ENCODE measurements at regions not wholly inside any gene's neighbourhood (a gene's known extent, or its start where the extent isn't known, plus 50 kb on each side); places are given as distances from the start of the nearest gene placed in this dataset.
"Not testable (repeated sequence)": the region's sequence is repeated elsewhere in the genome, so short reads cannot be mapped to it uniquely, and the experiment has no call there.

DNA sequence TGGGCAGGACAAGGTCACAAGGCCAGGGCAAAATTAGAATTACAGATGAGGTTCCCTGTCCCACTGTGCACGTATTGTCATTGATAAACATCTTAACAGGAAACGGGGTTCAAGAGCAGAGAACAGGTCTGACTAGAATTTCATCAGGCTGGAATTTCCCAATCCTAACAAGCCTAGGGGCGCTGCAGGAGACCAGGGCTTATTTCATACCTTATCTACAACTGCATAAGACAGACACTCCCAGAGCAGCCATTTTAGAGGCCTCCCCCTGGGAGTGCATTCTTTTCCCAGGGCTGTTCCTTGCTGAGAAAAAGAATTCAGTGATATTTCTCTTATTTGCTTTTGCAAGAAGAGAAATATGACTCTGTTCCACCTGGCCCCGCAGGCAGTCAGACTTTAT lies 244.8 kb downstream of the DAD1 start:
- not testable (repeated sequence) for FAIRE-seq; DNase-seq (ENCODE audit: low spot score)

DNA sequence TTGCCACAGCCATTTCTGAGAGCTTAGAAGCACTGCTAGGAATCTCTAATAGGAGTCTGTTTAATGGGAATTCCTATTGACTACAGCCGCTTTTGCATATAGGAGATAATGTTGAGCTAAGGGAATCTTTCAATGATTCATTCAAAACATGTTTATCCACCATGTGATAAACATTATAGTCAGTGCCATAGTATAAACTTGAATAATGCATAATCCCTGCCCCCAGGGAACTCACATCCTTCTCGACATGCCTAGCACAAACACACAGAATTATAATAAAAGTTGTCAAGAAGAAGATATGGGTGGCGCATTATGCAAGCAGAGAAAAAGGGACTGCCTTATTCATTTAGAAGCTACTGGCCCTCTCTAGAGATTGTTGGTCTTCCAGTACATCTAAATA lies 248.0 kb downstream of the DAD1 start:
- FAIRE-seq (no peak), DNase-seq (ENCODE audit: low spot score) (no peak)

DNA sequence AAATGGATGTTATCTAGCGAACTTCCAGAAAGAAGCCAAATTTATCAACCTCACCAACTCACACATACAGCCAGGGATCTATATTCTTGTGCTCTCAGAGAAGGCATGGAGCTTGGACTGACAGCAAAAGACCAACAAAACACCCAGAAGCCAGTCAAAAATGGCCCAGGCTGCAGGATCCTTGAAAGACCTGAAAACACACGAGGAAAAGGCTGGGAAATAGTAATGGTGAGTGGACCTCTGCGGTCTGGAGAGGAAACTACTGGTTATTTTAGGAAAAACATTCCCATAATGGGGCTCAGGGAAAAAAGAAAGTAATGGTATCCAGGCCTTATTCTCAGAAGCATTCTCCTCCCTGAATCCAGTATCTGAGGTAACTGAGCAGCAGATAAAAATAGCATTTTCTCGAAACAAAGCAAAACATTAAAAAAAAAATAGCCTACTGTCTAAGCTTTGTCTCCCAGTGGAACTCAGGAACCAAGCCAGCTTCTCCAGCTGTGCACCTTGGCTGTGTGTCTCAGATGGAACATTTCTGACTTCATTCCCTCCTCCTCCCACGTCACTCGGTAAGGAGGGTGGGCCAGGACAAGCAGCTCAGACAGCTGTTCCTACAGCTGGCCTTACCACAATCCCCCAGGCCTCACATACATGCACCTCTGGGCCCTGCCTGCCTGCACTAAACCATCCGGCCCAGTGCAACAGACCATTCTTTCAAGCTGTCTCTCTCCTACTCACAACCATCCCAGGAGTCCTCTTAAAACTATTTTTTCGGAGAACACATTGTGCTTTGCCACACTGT lies 249.9 kb downstream of the DAD1 start:
- FAIRE-seq (no peak), DNase-seq (ENCODE audit: low spot score) (no peak)

DNA sequence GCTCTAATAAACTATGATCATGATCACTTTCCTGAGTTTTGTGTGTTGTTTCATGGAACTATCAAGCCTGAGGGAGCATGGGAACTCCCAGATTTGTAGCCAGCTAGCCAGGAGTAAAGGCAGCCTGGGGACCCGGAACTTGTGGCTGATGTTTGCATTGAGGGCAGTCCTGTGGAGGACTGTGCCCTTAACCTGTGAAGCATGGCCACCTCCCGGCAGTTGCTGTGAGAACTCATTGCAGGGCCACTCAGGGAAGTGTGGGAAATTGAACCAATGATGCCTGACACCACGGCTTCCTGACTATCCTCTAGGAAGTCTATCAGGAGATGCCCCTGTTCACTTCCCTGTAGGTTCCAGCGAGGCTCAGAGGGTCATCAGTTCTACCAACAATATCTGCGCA lies 250.6 kb downstream of the DAD1 start:
- FAIRE-seq (no peak), DNase-seq (ENCODE audit: low spot score) (no peak)

DNA sequence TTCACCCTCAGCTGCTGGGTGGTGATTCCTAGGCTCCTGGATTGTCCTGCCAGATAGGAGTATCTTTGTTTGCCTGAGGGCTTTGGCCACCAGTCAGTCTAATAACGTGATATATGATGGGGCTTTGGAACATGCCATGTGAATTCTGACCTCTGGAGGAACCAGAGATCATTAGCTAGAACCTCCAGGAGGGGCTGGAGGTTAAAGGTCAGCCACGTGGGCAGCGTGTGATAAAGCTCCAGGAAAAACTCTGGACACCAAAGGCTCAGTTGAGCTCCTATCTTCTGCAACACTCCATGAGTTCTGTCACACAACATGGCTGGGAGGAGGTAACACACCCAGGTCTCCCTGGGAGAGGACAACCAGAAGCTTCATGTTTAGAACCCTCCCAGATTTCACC lies 251.1 kb downstream of the DAD1 start:
- FAIRE-seq = no peak

DNA sequence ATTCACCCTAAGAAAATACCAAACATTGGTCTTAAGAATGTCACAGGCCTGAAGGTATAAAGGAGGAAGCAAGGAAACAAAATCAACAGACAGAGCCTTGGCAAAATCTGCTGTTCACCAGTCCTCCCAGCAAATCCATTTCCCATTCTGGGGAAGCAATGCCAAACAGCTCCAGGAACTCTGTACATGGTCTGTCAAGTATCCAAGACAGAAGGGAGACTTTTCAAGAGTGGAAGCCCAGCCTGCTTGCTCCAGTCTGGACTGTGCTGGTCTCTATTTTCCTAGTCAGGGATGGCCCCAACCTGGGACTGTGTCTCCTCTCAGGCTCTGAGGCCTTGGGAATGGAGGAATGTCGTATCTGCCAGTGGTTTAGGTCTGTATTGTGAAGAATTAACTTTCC lies 251.5 kb downstream of the DAD1 start:
- FAIRE-seq (no peak), DNase-seq (ENCODE audit: low spot score) (no peak)

More for the DNA sequence above, 251.1 kb downstream of the DAD1 start:
- no peak for DNase-seq (ENCODE audit: low spot score)

DNA sequence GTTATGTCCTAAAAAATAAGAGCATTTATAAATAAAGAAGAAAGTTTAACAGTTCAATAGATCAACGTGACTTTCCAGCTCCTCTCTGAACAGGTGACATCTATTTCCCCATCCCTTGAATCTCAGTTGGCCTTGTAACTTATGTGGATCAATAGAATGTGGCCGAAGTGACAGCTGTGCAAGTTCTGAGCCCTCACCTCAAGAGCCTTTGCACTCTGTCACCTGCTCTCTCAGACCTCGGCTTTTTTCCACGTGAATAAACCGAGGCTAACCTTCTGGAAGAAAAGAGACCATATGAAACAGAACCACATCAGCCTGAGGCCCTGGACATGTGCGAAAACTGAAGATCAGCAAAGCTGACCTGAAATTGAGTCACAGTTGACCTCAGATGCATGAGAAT lies 253.0 kb downstream of the DAD1 start:
- no peak for DNase-seq (ENCODE audit: low spot score)
- no peak for FAIRE-seq

DNA sequence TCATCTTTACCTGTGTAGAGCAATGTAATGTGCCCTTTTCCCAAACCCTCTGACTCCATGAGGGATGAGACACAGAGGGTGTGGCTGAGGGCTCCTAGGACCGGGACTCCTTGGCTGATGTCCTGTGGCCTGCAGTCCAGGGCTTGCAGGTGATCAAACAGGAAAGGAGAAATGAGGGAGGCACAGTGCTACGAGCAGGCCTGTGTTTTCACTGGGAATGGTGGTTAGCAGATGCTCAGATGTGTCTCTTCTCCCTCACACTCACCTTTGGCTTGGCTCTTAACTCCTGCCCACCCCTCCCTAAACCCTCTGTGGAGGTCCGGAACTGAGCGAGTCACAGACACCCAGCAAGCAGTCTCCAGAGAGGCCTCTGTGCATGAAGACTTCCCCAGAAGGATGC lies 254.4 kb downstream of the DAD1 start:
- FAIRE-seq (no peak), DNase-seq (ENCODE audit: low spot score) (no peak)

DNA sequence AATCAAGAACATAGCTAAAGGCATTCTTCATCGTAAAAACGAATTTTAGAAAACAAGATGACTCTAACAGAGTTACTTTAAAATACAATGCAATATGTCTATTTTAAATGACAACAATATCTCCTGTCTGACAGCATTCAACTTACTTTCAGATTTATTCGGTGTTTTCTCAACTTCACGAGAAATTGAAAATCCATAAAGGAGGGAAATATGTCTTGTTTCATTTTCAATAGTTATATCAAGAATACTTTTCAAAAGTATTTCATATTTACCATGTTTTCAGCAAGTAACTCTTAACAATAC lies 254.8 kb downstream of the DAD1 start:
- FAIRE-seq (no peak), DNase-seq (ENCODE audit: low spot score) (no peak)

DNA sequence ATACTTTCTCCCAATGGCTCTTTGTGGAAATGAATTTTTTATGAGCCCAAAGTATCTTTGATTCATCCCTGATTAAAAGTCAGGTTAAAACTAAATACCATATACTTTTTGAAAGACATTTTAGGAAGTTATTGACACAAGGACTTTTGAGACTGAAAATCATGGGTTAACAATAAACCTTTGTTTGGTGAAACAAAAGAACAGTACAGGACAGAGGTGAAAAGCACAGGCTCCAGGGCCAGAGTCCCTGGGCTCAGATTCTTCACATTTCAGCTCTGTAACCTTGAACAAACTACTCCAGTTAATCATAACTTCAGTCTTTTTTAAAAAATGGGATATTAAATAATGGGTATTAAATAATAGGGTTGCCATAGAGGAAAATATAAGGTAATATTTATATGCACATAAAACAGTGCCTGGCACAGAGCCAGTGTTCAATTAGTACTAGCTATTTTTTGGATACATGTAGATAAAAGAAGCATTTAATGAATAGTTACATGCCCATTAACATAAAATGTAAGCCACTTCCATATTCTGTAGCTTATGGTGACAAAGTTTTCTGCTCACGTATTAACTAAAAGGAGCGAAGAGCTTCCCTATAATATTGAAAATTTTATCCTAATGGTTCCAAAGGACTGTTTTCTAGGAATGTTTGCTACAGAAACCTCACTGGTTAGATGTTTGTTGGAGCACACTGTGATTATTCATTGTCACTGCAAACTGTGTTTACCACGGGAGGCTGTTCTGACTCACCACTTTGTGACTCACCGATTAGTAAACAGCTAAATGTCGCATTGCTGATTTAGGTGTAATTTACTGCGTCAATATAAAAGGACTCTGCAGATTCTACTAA lies 255.4 kb downstream of the DAD1 start:
- DNase-seq (ENCODE audit: low spot score) (peak; percentile 11), FAIRE-seq (no peak)

DNA sequence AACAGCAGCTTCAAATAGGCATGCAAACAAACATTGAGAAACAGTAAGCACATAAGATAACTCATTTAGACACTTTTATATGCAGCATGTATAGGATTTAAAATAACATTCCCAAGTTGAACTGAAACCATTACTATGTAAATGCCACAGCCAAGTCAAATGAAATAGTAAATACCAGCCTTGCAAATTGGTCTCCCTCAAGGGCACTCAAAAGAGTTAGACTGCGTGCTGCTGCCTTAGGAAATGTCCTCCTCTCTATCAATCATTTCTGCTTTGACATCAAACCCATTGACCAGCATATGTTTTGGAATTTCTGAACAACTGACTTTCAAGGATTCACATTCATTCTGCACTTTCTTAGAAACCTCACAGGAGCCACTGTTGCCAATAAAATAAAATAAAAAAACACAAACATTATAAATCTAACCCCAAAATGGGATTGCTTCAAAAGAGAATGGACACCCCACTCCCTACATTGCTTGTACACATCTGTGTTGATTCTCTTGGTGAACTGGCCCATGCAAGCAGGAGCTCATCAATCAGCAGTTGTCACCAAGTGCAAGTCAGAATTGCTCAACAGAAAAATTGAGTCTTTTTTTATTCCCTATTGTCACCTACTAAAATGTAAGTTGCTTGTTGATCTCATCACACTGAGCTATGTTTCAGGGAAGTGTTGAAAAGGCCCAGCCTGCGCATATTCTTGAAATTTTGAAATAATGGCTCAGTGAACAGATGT lies 256.2 kb downstream of the DAD1 start:
- no peak for FAIRE-seq

DNA sequence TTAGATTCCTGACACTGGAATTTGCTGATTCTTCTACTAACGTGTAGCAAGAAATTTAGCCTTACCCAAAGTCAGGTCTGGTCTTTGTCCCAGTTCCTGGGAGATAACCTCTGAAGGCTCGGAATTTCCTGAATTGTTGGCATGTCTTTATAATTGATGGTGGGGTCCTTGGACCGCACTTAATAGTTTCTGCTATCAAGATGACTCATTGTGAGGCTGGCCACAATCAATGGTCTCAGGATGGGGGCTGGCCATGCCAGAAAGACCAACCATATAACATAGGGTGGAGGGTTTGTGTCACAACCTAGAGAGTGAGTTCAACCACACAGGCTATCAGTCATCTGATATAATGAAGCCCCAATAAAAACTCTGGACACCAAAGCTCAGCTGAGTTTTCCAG lies 259.7 kb downstream of the DAD1 start:
- FAIRE-seq = no peak
- DNase-seq (ENCODE audit: low spot score) = no peak

More for the DNA sequence above, 256.2 kb downstream of the DAD1 start:
- no peak for DNase-seq (ENCODE audit: low spot score)

DNA sequence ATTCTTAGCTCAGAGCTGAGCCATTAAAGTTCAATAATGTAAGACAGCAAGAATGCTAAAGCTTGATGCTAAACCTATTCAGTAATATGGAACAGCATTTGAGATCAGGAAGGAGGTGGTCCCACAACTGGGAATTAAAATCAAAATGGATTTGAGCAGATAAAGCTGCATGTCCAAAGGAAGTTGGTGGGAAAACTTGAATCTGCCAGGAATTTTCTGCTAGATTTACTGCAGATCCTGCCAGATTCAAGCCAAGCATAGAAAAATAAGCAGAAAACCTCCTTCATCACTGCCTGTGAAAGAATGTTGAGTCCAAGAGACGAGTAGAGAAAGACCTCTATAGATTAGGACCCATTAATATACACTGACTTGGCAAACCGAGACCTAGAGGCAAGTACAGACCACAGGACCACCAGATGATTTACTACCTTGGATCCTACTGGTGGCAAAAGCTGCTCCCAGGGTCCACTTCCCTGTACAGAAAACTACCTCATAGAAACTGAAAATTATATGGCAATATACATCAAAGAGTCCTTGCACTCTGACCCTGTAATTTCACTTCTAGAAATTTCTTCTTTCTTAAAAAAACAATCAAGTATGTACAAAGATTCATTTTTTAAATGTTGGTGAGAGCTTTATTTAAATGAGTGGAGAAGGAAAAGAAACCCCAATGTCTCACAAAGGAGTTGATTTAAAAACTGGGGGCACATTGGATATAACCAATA lies 263.2 kb downstream of the DAD1 start:
- DNase-seq (ENCODE audit: low spot score) = no peak
- FAIRE-seq = no peak

DNA sequence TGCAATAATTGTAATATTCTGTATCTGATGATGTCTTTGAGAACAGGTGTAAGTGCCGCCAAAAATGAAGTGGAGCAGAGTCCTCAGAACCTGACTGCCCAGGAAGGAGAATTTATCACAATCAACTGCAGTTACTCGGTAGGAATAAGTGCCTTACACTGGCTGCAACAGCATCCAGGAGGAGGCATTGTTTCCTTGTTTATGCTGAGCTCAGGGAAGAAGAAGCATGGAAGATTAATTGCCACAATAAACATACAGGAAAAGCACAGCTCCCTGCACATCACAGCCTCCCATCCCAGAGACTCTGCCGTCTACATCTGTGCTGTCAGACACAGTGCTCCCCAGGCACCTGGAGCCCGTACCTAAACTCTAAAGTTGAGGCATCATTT lies 268.7 kb downstream of the DAD1 start:
- DNase-seq (ENCODE audit: low spot score) (no peak), FAIRE-seq (no peak)

DNA sequence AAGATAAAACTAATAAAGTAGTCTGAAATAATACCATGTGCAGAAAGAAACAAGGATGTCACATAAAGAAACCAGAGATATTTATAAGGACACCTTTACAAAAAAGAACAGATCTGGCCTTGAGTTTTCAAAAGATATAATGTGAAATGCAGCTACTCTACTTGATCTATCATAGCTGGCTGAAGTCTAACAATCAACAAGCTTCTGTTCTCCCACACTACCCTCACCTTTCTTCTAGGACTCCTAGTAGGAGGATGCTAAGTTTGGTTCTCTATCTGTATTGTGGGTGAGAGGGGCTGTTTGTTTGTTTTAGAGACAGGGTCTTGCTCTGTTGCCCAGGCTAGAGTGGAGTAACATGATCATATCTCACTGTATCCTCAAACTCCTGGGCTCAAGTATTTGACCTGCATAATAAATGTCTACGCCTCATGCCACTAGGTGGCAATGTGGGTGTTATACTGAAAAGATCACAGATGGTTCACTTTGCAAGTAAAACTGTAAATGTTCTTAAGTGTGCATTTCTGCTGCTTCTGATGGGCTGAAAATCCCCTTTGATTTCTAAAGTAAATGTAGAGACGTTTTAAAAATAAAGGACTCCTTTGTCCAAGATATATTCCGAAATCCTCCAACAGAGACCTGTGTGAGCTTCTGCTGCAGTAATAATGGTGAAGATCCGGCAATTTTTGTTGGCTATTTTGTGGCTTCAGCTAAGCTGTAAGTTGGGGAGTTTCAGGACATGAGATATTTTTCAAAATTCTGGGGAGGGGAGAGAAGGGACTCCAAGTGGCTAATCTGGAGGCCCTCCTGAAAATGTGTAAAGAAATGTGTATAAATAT lies 269.3 kb downstream of the DAD1 start:
- FAIRE-seq (no peak), DNase-seq (ENCODE audit: low spot score) (peak; percentile 13)

DNA sequence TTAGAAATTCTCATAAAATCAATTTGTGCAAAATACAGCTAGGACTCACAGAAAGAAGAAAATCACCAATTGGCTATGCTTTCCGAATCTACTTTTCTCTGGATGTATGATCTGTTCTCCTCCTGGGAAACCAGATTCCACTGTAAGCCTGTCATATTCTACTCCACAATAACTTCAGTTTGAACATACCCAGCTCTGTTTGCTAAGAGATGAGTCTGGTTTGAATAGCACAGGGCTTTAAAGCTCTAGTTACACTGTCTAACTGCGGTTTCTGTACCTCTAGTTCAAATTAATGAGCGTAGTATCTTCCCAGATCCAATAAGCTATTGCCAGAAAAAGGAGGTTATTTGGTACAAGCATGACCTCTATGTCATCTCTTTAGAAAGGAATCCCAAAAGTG lies 270.1 kb downstream of the DAD1 start:
- no peak for DNase-seq (ENCODE audit: low spot score)
- FAIRE-seq = no peak

DNA sequence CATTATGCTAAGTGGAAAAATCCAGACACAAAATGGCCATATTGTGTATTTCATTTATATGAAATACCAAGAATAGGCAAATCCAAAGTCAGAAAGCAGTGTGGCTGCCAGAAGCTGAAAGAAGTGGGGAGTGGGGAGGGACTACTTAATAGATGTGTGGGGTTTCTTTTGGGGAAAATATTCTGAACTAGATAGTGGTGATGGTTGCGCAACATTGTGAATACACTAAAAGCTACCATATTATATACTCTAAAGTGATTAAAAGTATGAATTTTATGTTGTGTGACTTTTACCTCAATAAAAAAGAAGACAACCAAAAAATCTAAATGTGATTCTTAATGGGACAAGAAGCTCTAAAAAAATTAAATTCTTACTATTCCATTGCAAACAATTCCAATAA lies 272.6 kb downstream of the DAD1 start:
- DNase-seq (ENCODE audit: low spot score) (no peak), FAIRE-seq (no peak)

DNA sequence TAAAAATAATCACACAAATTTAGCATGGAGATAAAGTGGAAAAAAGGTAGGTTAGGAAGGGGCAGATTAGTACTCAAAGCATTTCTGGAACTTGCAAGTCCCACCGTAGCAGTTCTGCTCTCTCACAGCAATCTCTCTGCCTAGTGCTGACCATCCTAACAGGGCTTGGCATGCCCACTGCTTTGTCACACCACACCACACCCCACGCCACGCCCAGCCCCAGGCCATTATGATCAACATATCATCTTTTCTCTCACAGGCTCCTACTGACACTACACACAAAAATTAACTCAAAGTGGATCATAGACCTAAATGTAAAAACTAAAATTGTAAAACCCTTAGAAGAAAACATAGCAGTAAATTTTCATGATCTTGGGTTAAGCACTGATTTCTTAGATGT lies 273.7 kb downstream of the DAD1 start:
- FAIRE-seq (no peak), DNase-seq (ENCODE audit: low spot score) (no peak)

DNA sequence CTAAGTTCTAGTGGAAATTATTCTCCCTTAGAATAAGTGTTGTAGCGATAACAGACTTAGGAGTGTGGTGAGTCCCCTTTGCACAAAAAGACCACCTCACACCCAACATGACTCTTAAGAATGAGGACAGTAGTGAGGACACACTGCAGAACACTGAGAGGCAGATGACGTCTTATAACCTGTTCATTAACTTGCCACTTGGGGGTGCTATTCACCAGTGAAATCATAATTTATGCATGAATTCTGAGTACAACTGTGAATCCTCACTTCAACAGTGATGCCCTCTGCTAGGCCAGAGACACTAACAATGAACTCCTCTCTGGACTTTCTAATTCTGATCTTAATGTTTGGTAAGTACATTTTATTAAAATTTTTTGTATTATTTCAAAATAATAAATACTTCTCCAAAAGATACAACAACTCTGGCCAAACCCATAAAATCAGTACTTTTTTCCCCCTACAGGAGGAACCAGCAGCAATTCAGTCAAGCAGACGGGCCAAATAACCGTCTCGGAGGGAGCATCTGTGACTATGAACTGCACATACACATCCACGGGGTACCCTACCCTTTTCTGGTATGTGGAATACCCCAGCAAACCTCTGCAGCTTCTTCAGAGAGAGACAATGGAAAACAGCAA lies 274.7 kb downstream of the DAD1 start:
- FAIRE-seq (no peak), DNase-seq (ENCODE audit: low spot score) (no peak)

DNA sequence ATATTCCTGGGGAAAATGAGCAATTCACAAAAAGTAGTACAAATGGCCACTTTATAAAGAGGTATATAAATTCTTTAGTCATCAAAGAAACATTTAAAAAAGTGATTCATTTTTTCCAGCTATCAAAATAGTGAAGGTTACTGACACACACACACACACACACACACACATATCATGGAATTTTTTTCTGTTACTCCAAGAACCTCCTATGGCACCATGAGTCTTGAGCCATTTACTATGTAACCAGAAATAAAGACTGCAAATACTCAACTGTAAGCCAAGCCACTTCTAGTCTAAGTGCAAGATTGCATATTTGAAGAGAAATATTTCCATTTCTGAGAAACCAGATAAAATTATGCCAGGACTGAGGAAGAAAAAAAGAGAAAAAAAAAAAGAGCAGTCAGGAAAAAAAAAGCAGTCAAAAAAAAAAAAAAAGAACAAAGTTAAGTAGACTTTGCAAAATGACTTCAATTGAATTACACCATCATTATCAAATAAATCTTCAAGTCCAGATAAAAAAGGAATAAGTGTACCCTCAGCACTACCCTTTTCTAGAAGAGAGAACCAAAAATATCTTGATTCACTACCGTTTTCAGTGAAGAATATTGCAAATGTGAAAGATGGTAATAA lies 275.7 kb downstream of the DAD1 start:
- no peak for FAIRE-seq

More for the DNA sequence above, 275.7 kb downstream of the DAD1 start:
- DNase-seq (ENCODE audit: low spot score) = no peak

Measured in RCC 7860 (cell line).